ENCODE measurements at regions not wholly inside any gene's neighbourhood (a gene's known extent, or its start where the extent isn't known, plus 50 kb on each side); places are given as distances from the start of the nearest gene placed in this dataset.
A peak's percentile ranks its signal among the peaks of the same experiment; 100 is the strongest.

DNA sequence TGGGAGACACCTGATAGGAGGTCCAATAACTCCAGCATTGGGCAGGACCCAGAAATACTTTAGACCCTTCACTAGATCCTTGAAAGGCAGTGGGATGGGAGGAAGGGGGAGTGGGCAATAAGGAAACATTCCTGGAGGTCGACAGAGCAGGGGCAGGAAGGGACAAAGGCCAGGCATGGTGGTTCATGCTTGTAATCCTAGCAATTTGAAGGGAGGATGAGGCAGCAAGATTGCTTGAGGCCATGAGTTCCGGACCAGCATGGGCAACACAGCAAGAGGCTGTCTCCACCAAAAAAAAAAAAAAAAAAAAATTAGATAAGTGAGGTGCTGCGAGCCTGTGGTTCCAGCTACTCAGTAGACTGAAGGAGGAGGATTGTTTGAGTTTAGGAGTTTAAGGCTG, 134.9 kb downstream of the JCAD start:
- no peak for DNase-seq

- peak in 1 of 2 donors; percentile 18 for DNase-seq
These were observed 135.9 kb downstream of the JCAD start for GRCh38 chr10:29923416-29923965.

DNA sequence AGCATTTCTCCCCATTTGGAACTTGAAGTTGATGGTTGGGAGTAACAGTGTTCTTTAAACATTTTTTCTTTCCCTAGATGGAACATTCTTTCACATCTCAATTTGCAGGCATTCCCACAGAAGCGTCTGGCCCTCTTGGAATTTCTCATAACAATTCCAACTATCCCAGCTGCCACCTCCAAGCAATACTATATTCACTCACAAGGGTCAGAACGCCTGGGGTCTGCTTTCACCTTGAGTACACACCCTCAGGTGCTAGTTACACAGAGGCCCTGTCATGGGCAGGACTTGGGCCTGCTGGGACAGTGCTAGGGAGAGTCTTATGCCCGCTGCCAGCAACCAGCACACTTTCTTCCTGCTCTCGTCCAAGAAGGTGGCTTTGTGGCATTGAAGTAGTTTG, 136.5 kb downstream of the JCAD start:
- no peak for DNase-seq

GRCh38 chr10:29922226-29922625, 137.2 kb downstream of the JCAD start:
- DNase-seq, result no peak

DNA sequence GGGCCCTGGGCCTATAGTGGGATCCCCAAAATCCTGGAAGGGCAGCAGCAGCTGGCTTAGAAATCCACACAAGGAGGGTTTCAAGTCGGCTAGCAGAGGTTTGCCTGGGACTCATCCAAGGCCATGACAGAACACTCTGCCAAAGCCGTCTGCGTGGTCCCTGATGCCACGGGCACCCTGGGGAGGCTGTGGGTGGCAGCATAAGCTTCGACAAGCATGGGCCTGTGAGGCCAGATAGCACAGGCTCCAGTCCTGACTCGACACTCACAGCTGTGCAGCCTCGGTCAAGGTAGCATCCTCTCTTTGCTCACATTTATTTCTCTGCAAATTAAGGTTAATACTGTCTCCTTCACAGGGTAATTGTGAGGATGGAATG, 138.3 kb downstream of the JCAD start:
- no peak for DNase-seq

GRCh38 chr10:29920408-29921070, 138.8 kb downstream of the JCAD start:
- no peak for DNase-seq

DNA sequence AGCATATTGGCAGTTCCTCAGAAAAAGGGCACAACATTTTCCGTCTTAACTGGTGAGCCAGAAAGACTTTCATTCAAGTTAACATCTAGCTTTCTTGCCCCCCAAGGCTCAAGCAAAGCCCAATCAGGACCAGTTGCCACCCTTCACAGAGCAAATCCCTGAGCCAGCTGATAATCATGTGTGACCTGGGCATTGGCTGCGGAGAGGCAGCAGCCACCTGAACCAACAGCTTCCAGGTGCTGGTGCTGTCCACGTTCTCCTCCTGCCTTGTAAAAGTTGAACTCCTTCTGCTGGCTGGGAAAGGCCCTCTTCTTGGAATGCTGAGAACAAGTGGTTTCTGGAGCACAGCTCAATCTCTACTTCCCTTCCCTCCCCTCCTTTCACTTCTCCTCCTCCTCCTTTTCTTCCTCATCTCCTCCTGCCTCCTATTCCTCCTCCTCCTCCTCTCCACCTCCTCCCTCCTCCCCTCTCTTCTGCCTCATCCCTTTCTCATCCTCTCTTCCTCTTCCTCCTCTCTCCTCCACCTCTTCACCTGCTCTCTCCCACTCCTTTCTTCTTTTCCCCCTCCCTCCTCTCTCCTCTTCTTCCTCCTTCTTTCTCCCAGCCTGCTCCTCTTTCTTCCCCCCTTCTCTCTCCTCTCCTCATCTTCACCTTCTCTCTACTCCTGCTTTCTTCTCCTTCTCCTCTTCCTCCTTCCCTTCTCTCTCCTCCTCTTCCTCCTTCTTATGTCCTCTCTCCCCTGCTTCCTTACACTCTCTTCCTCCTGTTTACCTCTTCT, 140.6 kb downstream of the JCAD start:
- DNase-seq, result no peak

DNA sequence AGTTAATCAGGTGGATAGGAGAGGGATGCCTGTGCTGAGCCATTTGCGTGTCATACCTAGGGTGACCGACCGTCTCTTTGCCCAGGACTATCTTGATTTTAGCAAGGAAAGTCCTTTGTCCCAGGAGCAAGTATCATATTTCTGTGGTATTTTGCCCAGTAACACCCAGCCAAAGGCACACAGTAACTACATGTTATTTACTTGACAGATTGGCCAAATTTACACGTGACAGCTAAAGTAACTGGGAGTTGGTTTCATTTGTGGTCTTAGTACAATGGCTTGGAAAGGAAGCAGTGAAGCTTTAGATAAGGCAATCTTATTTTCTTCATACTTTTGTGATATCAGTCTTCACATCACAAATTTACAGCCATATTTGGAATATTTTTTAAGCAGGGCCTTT, 142.1 kb downstream of the JCAD start:
- no peak for DNase-seq

DNA sequence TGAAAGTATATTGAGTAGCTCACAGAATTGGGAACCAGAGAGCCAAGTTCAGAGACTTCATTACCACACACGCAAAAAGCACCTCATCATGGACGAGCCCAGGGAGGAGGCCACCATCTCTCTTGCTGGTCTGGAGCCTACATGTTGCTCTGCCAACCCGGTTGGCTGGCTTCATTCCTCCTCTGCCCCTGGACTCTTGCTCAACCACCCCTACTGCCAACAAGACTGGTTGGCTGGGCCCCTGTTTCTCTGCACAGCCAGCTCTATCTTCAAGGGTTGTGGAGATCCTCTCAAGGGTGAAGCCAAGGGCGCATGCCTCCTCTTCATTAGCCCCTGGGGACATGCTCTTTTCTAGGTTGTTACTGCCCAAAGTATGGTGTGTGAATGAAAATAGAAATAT, 142.7 kb downstream of the JCAD start:
- no peak for DNase-seq

DNA sequence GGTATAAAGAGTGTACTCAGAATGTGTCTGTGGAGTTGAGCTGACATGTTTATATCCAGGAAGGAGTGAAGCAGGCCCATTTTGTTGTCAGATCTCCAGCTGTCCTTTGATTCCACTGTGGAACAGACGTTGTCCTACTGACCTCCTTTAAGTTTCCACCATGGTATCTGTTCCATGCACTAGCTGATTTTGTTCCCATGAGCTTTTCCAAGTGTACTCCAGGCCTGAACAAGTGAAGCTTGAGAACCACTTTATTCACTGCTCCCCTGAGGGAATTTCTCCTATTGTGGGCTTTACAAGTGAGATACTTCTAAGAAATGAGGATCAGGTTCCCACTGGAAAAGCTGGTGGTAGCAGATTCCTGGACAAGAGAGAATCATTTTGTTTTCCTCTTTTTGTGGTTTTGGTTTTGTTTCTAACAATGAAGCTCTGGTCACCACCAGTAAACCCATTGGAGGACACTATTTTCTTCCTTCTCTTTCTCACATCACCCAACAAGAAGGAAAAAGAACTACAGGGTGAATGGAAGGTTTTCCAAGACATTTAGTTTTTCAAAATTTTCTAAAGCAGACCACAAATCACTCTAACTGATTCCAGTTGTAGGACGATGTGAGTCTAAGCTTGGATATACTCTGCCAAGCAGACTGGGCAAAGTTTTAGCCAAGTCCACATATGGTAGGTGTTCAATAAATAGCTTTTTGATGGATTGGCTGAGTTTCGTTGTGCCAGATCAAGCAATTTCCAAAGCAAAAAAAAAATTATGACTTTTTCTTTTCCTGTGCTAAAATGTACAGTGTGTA, 144.2 kb downstream of the JCAD start:
- DNase-seq, result no peak

- DNase-seq, result no peak
These were observed 150.4 kb downstream of the JCAD start for GRCh38 chr10:29908962-29909361.

GRCh38 chr10:29900865-29901264, 158.5 kb downstream of the JCAD start:
- no peak for DNase-seq

- no peak for DNase-seq
These were observed 161.2 kb downstream of the JCAD start for GRCh38 chr10:29897999-29898716.

DNA sequence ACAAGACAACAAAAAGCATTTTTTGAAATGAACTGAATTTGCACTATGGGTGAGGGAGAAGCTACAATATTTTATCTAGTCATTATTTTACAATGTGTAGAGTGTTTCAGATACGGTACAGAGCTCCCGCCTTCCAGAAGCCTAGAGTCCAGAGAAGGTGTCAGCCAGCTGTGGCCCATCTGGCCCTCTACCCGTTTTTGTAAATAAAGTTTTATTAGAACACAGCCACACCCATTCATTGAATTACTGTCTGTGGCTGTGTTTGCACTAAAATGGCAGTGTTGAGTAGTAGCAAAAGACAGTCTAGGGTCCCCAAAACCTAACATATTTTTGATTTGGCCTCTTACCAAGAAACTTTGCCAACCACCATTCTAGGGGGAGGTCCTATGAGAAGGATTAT, 162.0 kb downstream of the JCAD start:
- no peak for DNase-seq

- DNase-seq, result no peak
These were observed 163.3 kb downstream of the JCAD start for GRCh38 chr10:29896053-29896452.

DNA sequence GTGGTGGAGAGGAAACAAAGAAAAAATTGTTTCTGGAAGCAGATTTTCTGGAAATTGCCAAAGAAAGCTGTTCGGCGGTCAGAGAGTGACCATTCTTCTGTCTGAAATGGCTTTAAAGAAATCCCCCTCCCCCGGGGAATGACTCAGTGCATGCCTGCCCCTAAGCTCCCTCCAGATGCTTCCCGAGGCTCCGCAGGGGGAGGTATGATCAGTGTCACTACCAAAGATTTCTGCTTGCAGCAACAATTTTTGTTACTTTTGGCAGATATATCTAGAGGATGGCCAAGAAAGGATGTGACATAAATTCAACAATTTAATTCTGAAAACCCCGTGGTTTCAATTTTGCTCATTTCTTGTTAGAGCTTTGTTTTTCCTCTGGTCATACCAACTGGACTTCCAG, 163.9 kb downstream of the JCAD start:
- DNase-seq, result no peak

GRCh38 chr10:29888321-29888720, 171.1 kb downstream of the JCAD start:
- DNase-seq, result no peak

DNA sequence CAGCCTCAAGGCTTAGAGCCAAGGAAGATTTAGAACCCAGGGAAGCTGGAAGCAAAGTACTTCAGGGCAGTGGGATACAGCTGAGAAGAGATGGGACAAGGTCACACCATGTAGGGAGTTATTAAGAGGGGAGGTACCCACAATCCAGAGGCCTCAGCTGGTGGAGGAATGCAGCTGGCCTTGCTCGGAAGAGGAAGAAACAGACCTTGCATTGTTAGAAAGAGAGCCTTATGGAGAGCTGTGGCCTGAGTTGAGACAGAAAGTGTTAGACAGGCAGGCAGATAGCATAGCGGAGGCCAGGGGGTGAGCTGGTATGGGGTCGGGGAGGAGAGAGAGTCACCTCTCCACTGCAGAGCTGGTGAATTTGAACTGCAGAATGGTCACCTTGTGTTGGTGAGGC, 173.1 kb downstream of the JCAD start:
- no peak for DNase-seq

DNA sequence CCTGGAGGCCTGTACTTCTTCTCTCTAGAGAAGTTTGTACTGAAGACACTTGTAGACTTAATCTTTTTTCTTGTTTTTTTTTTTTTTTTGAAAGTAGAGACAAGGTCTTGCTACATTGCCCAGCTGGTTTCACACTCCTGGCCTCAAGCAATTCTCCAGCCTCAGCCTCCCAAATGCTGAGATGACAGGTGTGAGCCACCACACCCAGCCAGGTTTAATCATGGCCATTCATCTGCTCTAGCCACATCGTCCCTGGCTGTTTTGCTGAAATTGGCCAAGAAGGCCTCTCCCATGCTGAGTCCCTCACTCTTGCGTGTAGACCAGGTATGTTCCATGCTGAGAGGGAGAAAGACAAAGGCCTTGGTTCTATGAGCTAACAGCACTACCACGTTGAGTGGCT, 176.2 kb downstream of the JCAD start:
- DNase-seq, result no peak

GRCh38 chr10:29882766-29883165, 176.6 kb downstream of the JCAD start:
- DNase-seq, result no peak

- no peak for DNase-seq
These were observed 177.6 kb downstream of the JCAD start for GRCh38 chr10:29881811-29882210.

GRCh38 chr10:29881336-29881771, 178.0 kb downstream of the JCAD start:
- no peak for DNase-seq

GRCh38 chr10:29880856-29881255, 178.5 kb downstream of the JCAD start:
- DNase-seq, result no peak

All from inflammatory macrophage (primary cell).